ENCODE measurements at regions not wholly inside any gene's neighbourhood (a gene's known extent, or its start where the extent isn't known, plus 50 kb on each side); places are given as distances from the start of the nearest gene placed in this dataset.

GRCh38 chr15:87416591-87417257 lies 839.8 kb downstream of the NTRK3 start:
- no peak for TF ChIP-seq CTCF (IDR thresholded peaks at IDR 0.05; ENCODE audit: low read depth, low read length)
- DNase-seq (ENCODE audit: low read depth, low spot score) = no peak
- no peak overlapping the region for H3K4me3 ChIP-seq (ENCODE audit: low read depth, low read length)
- in situ Hi-C loops (cut with HindIII; ENCODE audit: low sequenced_read_pairs) = no loop called here

GRCh38 chr15:87408902-87409301 lies 847.6 kb downstream of the NTRK3 start:
- in situ Hi-C loops (cut with HindIII; ENCODE audit: low sequenced_read_pairs) = no loop called here
- DNase-seq (ENCODE audit: low read depth, low spot score) = no peak
- H3K4me3 ChIP-seq (ENCODE audit: low read depth, low read length) = no peak overlapping the region
- TF ChIP-seq CTCF (IDR thresholded peaks at IDR 0.05; ENCODE audit: low read depth, low read length) = no peak

- no peak for TF ChIP-seq CTCF (IDR thresholded peaks at IDR 0.05; ENCODE audit: low read depth, low read length)
These were observed 852.6 kb downstream of the NTRK3 start for GRCh38 chr15:87403973-87404372.

GRCh38 chr15:87401973-87402372 lies 854.6 kb downstream of the NTRK3 start:
- in situ Hi-C loops (cut with HindIII; ENCODE audit: low sequenced_read_pairs) = no loop called here
- H3K4me3 ChIP-seq (ENCODE audit: low read depth, low read length) = no peak overlapping the region
- no peak for TF ChIP-seq CTCF (IDR thresholded peaks at IDR 0.05; ENCODE audit: low read depth, low read length)
- DNase-seq (ENCODE audit: low read depth, low spot score) = no peak

More at GRCh38 chr15:87403973-87404372, 852.6 kb downstream of the NTRK3 start:
- no peak overlapping the region for H3K4me3 ChIP-seq (ENCODE audit: low read depth, low read length)
- no peak for DNase-seq (ENCODE audit: low read depth, low spot score)
- in situ Hi-C loops (cut with HindIII; ENCODE audit: low sequenced_read_pairs) = no loop called here

GRCh38 chr15:87394676-87395075 lies 861.9 kb downstream of the NTRK3 start:
- in situ Hi-C loops (cut with HindIII; ENCODE audit: low sequenced_read_pairs) = no loop called here
- H3K4me3 ChIP-seq (ENCODE audit: low read depth, low read length) = no peak overlapping the region
- TF ChIP-seq CTCF (IDR thresholded peaks at IDR 0.05; ENCODE audit: low read depth, low read length) = no peak
- no peak for DNase-seq (ENCODE audit: low read depth, low spot score)

GRCh38 chr15:87387766-87388165 lies 868.8 kb downstream of the NTRK3 start:
- no peak overlapping the region for H3K4me3 ChIP-seq (ENCODE audit: low read depth, low read length)
- in situ Hi-C loops (cut with HindIII; ENCODE audit: low sequenced_read_pairs) = no loop called here
- TF ChIP-seq CTCF (IDR thresholded peaks at IDR 0.05; ENCODE audit: low read depth, low read length) = no peak
- peak; percentile 3 for DNase-seq (ENCODE audit: low read depth, low spot score)

All from astrocyte of the spinal cord (primary cell).